Muscle of leg (tissue), 3 donors: ENCODE measurements at regions not wholly inside any gene's neighbourhood (a gene's known extent, or its start where the extent isn't known, plus 50 kb on each side); places are given as distances from the start of the nearest gene placed in this dataset.

ENCODE experiments used
- DNase-seq: peaks from one replicate; pipeline ENCODE4 v3.0.0; 2013
- H3K27ac ChIP-seq: one replicate; pipeline ENCODE4 v1.5.1; 2013; ENCODE audit warnings: mild to moderate bottlenecking, low read length, control low read depth
- H3K27me3 ChIP-seq: one replicate; pipeline ENCODE4 v1.6.1; 2013; ENCODE audit warnings: low read length; ENCODE audit not compliant: control insufficient read depth, insufficient read depth
- H3K36me3 ChIP-seq: one replicate; pipeline ENCODE4 v1.6.1; 2013; ENCODE audit warnings: low read length; ENCODE audit not compliant: control insufficient read depth, insufficient read depth
- H3K4me1 ChIP-seq: one replicate; pipeline ENCODE4 v1.6.1; 2013; ENCODE audit warnings: low read length; ENCODE audit not compliant: control insufficient read depth, insufficient read depth
- H3K4me3 ChIP-seq: one replicate; pipeline ENCODE4 v1.5.1; 2013; ENCODE audit warnings: low read length, control low read depth
- H3K9me3 ChIP-seq: replicated peaks from 2 replicates; pipeline ENCODE4 v1.6.1; 2013; ENCODE audit warnings: low read depth, low read length; ENCODE audit not compliant: control insufficient read depth
- WGBS: methylation state at CpG from one replicate; pipeline ENCODE4 v1.1.5; 2013; ENCODE audit warnings: missing lambda C conversion rate; ENCODE audit not compliant: insufficient coverage; 5-methylcytosine and 5-hydroxymethylcytosine counted together

DNA sequence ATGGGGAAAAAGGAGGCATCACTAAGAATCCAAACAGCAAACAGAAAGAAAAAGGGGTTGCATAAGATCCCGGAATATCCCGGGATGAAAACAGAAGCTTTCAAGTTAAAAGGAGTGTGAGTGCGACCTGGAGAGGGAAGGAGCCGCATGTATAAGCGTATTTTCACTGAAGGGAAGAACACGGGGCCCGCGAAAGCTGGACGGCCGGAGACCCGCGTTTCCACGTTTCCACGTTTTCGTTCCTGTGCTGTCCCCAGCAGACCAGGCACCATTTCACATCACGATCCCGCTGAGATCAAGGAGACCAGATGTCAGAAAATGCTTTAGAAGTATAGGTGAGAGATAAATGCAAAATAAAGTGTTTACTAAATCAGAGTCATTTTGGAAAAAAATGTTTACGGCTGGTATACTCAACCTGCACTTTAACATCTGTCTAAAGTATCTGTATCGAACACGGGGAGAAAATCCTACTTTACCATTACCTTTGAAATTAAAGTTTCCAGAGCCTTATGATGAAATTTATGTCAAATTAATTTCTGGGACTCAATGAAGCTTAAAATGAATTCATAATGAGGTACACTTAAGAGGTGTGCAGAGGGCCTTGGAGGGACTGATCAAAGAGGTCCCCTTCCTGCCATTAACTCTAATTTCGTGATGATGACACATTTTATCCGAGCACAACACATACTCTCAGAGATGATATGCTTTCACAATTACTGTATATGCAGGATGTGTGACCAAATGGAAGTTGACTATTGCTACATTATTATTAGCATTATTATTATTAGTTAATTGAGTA lies 71.0 kb upstream of the SALL3 start:
- Histone ChIP-seq H3K27ac (no peak overlapping the region), H3K36me3 (no peaks in the 10 kb centered on the region), H3K4me3 (no peak overlapping the region), H3K4me1 (no peaks in the 10 kb centered on the region), H3K9me3 (no peaks in the 10 kb centered on the region), H3K27me3 (peaks cover 6% of the 10 kb centered on the region)
- WGBS: 88% methylated on average over 11 of the region's 22 CpGs
- DNase-seq: no peak

DNA sequence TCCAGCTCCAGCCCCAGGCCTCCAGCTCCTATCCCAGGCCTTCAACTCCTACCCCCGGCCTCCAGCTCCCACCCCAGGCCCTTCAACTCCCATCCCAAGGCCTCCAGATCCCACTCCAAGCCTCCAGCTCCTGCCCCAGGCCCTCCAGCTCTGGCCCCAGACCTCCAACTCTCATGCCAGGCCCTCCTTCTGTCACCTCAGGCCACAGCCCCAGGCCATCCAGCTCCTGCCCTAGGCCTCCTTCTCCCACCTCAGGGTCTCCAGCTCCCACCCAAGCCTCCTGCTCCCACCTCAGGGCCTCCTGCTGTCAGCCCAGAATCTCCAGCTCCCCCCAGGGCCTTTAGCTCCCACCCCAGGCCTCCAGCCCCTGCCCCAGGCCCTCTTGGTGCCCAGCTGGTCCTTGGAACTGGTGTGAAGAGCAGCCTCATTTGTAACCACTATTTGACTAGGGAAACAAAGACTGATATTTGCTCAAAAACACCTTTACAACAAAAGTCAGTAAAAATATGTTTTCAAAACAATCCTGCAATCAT lies 67.8 kb upstream of the SALL3 start:
- WGBS: 43% methylated on average over 1 of the region's 1 CpG

DNA sequence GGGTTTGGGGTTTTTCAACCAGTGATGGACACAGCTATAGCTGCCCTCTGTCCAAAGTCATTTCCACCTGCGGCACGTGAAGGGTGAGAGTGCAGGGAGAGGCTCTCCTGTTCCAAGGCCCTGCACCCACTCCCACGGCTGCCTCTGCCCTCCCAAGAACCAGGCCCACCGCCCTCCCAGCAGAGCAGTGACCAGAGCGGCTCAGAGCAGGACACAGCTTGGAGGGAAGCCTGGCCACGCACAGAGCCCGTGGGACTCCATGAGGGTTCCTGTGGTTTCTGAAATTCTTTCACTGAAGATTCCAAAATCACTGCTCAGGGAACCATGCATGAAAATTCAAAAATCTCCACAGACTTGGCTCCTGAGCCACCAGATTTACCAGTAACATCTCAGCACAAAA lies 67.3 kb upstream of the SALL3 start:
- no peaks in the 10 kb centered on the region for H3K9me3 ChIP-seq
- H3K4me1 ChIP-seq: no peaks in the 10 kb centered on the region
- 70% methylated on average over 7 of the region's 7 CpGs for WGBS
- H3K36me3 ChIP-seq: no peaks in the 10 kb centered on the region
- H3K4me3 ChIP-seq: no peak overlapping the region
- H3K27me3 ChIP-seq: no peaks in the 10 kb centered on the region
- DNase-seq: no peak
- H3K27ac ChIP-seq: no peak overlapping the region

More for the DNA sequence above, 67.8 kb upstream of the SALL3 start:
- H3K4me1 ChIP-seq: no peaks in the 10 kb centered on the region
- no peaks in the 10 kb centered on the region for H3K27me3 ChIP-seq
- no peak for DNase-seq
- no peaks in the 10 kb centered on the region for H3K9me3 ChIP-seq
- no peak overlapping the region for H3K4me3 ChIP-seq
- H3K27ac ChIP-seq: no peak overlapping the region
- H3K36me3 ChIP-seq: no peaks in the 10 kb centered on the region

DNA sequence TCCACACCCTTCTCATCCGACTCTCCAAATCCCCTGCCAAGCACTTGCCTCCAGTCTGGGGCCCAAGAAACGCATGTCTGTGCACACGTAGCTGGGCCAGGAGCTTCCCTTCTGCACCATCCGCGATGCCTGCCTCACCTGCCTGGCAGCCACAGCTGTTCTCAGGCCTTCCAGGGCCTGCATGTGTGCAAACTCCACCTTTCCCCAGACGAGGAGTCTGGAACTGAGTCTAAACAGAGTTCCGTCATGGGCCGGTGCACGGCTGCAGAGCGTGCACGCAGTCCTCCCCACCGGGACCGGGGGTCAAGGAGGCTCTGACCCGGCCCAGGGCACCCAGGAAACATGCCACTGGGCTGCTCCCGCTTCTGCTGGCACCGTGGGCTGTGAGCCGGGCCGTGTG lies 66.8 kb upstream of the SALL3 start:
- no peak for DNase-seq
- WGBS: 80% methylated on average over 18 of the region's 18 CpGs
- H3K36me3 ChIP-seq: no peaks in the 10 kb centered on the region
- no peak overlapping the region for H3K27ac ChIP-seq
- no peaks in the 10 kb centered on the region for H3K9me3 ChIP-seq
- no peaks in the 10 kb centered on the region for H3K27me3 ChIP-seq
- no peak overlapping the region for H3K4me3 ChIP-seq
- no peaks in the 10 kb centered on the region for H3K4me1 ChIP-seq

DNA sequence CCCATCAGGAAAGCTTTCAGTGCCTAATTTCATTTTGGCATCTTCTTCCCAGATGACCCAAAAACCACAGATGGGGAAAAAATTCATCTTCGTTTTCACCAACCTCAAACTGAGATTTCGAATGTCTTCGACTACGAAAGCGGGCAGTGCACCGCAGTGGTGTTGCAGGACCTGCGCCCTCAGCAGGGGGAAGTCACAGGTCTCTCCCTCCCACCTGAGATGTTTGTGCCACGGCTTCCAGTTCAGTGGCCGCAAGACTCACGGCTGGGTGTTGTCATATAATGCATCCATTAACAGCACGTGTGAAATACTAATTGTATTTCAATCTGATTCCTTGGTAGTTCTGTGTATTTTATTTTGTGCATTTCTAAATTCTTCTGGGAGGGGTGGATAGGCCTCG lies 66.2 kb upstream of the SALL3 start:
- no peaks in the 10 kb centered on the region for H3K36me3 ChIP-seq
- H3K4me3 ChIP-seq: no peak overlapping the region
- no peak for DNase-seq
- H3K9me3 ChIP-seq: no peaks in the 10 kb centered on the region
- WGBS: 96% methylated on average over 7 of the region's 12 CpGs
- no peak overlapping the region for H3K27ac ChIP-seq
- no peaks in the 10 kb centered on the region for H3K4me1 ChIP-seq
- no peaks in the 10 kb centered on the region for H3K27me3 ChIP-seq

DNA sequence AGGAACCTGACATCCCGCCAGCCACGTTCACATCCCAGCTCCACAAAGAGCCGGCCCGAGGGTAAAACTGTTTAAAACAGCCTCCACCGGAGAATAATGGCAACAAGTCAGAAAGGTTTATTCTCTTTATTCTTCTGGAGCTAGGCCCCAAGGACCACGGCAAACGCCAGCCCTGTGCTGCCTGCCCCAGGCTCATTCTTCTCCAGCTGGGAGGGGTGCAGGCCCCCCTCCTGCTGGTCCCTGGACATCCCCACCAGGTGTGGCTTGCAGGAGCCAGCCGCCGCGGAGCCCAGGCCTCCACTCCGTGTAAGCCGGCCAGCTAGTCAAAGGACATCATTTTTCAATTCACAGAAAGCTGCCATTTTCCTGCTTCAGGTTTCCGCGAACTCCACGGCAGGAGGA lies 65.8 kb upstream of the SALL3 start:
- H3K4me1 ChIP-seq: no peaks in the 10 kb centered on the region
- no peaks in the 10 kb centered on the region for H3K36me3 ChIP-seq
- no peak for DNase-seq
- H3K27ac ChIP-seq: no peak overlapping the region
- no peaks in the 10 kb centered on the region for H3K27me3 ChIP-seq
- H3K9me3 ChIP-seq: no peaks in the 10 kb centered on the region
- H3K4me3 ChIP-seq: no peak overlapping the region
- WGBS: 38% methylated on average over 15 of the region's 15 CpGs

DNA sequence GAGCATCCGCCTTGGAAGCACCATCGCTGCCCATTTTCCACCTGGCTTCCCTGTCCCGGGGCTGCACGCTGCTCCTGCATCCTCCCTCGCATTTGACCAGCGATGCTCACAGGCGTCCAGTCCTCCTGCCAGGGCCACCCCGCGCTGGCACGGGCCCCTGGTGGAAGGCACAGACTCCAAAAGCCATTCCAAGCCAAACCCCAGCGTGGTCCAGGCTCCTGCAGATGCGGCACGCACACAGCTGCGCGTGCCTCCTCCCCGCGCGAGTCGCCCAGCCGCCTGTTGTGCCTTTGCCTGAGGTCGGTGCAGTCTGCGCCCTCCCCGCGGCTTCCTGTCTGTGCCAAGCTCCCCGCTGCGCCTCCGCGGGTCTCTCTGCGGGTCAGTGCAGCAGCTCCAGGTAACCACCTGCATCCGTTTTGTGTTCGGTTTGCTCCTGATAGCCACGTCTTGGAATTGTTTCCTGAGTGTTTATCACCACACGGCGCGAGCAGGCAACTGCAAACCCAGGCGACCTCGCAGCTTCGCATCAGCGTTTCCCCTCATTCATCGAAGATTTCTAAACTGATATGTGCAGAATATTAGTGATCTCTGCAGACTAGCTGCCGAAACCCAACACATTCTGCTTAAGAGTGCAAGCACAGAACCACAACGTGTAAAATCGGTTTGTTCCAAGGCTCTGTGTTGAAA lies 65.2 kb upstream of the SALL3 start:
- WGBS: 60% methylated on average over 41 of the region's 43 CpGs
- H3K36me3 ChIP-seq: no peaks in the 10 kb centered on the region

DNA sequence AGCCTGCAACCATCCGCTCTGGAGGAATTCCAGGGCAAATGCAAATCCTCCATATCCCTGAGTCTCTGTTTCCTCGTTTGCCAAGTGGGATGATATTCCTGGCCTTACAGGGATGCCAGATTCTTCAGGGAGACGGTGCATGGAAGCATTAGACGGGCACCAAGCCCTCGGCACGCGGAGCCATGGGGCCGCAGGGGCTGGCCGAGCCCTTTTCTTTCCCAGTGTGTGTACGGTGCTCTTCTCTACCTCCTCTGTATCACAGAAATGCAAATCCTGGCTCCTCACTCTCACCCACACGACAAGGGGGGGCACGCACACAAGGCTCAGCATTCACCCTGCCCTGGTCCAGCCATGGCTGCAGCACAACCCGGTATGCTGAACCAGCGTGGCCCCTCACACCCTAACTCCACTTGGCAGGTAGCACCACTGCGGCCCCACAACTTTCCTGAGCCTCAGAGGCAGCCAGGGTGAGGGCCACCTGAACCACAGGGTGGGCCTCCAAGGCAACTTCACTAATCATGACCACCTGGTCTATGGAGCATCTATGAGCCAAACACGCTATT lies 64.1 kb upstream of the SALL3 start:
- Histone ChIP-seq H3K4me1 (no peaks in the 10 kb centered on the region), H3K27me3 (no peaks in the 10 kb centered on the region), H3K4me3 (no peak overlapping the region), H3K27ac (no peak overlapping the region), H3K36me3 (no peaks in the 10 kb centered on the region), H3K9me3 (no peaks in the 10 kb centered on the region)
- WGBS: 88% methylated on average over 14 of the region's 16 CpGs
- DNase-seq: no peak

More for the DNA sequence above, 65.2 kb upstream of the SALL3 start:
- DNase-seq: no peak
- Histone ChIP-seq H3K4me1 (no peaks in the 10 kb centered on the region), H3K27me3 (no peaks in the 10 kb centered on the region), H3K27ac (no peak overlapping the region), H3K9me3 (no peaks in the 10 kb centered on the region), H3K4me3 (no peak overlapping the region)

DNA sequence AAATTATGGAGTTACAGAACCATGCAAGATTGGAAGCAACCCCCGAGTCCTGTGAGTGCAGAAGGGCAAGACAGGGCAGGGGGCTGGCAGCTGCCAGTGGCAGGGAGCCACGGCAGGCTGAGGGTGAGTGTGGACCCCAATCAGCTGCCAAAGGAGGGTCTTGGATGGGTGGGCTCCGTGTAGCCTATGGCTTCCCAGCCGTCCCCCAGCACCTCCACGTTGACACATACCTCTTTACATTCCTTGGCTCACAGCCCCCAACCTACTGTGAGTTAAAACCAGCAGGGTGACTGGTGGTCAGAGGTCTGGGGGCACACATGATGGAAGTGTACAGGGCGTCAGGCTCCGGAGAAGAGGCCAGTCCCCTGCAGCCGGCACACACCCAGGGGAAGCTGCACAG lies 60.9 kb upstream of the SALL3 start:
- Histone ChIP-seq H3K27me3 (no peaks in the 10 kb centered on the region), H3K4me1 (no peaks in the 10 kb centered on the region), H3K9me3 (no peaks in the 10 kb centered on the region), H3K27ac (no peak overlapping the region), H3K36me3 (no peaks in the 10 kb centered on the region), H3K4me3 (no peak overlapping the region)
- DNase-seq: no peak
- 52% methylated on average over 2 of the region's 8 CpGs for WGBS

DNA sequence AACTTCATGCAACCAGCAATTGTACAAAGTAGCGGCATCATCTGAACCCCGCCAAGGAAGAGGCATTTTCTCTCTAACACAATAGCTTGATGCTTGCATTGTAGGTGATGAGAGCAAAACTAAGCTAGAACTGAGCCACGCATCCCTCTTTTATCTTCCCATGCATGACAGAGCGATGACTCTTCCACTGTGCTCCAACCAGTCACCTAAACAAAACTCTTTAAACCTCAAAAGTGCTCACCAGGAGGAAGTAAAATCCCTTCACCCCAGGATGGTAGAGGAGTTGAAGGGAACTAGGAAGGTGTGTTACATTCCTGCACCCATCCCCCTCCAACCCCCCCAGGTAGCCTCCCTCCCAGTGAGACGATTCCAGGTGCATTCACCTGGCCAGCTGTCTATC lies 59.7 kb upstream of the SALL3 start:
- H3K27ac ChIP-seq: no peak overlapping the region

More for the DNA sequence above, 59.7 kb upstream of the SALL3 start:
- Histone ChIP-seq H3K4me3 (no peak overlapping the region), H3K9me3 (no peaks in the 10 kb centered on the region), H3K4me1 (no peaks in the 10 kb centered on the region), H3K36me3 (no peaks in the 10 kb centered on the region), H3K27me3 (no peaks in the 10 kb centered on the region)
- 100% methylated on average over 1 of the region's 5 CpGs for WGBS
- no peak for DNase-seq
